Progenitor cell of endocrine pancreas (in vitro differentiated cells): ENCODE measurements at regions not wholly inside any gene's neighbourhood (a gene's known extent, or its start where the extent isn't known, plus 50 kb on each side); places are given as distances from the start of the nearest gene placed in this dataset.

ENCODE experiments used
- DNase-seq: peaks from one replicate; pipeline ENCODE4 v3.0.0; 2021; ENCODE audit warnings: low spot score; ENCODE audit not compliant: unreplicated experiment
- H3K27ac Mint-ChIP-seq: 2 replicates; pipeline ENCODE4 v1.8.0; 2021; ENCODE audit warnings: mild to moderate bottlenecking, moderate library complexity, mixed read lengths
- H3K27me3 Mint-ChIP-seq: 2 replicates; pipeline ENCODE4 v1.8.0; 2021; ENCODE audit warnings: mixed read lengths
- H3K36me3 Mint-ChIP-seq: 2 replicates; pipeline ENCODE4 v1.8.0; 2022; ENCODE audit warnings: mixed read lengths; ENCODE audit not compliant: insufficient read depth
- H3K4me1 Mint-ChIP-seq: 2 replicates; pipeline ENCODE4 v1.8.0; 2021; ENCODE audit warnings: low read depth, mixed read lengths
- H3K4me3 Mint-ChIP-seq: 2 replicates; pipeline ENCODE4 v1.8.0; 2021; ENCODE audit warnings: low read depth, mild to moderate bottlenecking, moderate library complexity, mixed read lengths
- H3K9me3 Mint-ChIP-seq: 2 replicates; pipeline ENCODE4 v1.8.0; 2021; ENCODE audit warnings: low read depth, mixed read lengths
- CTCF ChIP-seq: fragments of 200-600 bp; sonication (generic); IDR thresholded peaks from one replicate; pipeline ENCODE4 v1.5.0; 2021; ENCODE audit warnings: antibody characterized with exemption, mild to moderate bottlenecking; ENCODE audit not compliant: unreplicated experiment

GRCh38 chr6:113428702-113429101 lies 428.4 kb upstream of the MARCKS start:
- no peak overlapping the region for H3K27ac Mint-ChIP-seq
- no peaks in the 10 kb centered on the region for H3K36me3 Mint-ChIP-seq
- no peak for TF ChIP-seq CTCF
- peaks cover 13% of the 10 kb centered on the region for H3K4me1 Mint-ChIP-seq
- DNase-seq, result no peak
- H3K27me3 Mint-ChIP-seq, result no peaks in the 10 kb centered on the region
- no peak overlapping the region for H3K4me3 Mint-ChIP-seq
- no peaks in the 10 kb centered on the region for H3K9me3 Mint-ChIP-seq

GRCh38 chr6:113432521-113433334 lies 424.4 kb upstream of the MARCKS start:
- Mint-ChIP-seq H3K4me3 (no peak overlapping the region), H3K9me3 (no peaks in the 10 kb centered on the region), H3K27me3 (no peaks in the 10 kb centered on the region), H3K27ac (no peak overlapping the region), H3K4me1 (peaks cover 15% of the 10 kb centered on the region), H3K36me3 (no peaks in the 10 kb centered on the region)
- TF ChIP-seq CTCF, result no peak
- DNase-seq, result no peak

GRCh38 chr6:113433335-113433991 lies 423.7 kb upstream of the MARCKS start:
- no peak for TF ChIP-seq CTCF
- no peak overlapping the region for H3K27ac Mint-ChIP-seq
- H3K4me1 Mint-ChIP-seq, result peaks cover 15% of the 10 kb centered on the region
- no peaks in the 10 kb centered on the region for H3K27me3 Mint-ChIP-seq
- no peaks in the 10 kb centered on the region for H3K9me3 Mint-ChIP-seq
- H3K4me3 Mint-ChIP-seq, result no peak overlapping the region
- DNase-seq, result no peak
- H3K36me3 Mint-ChIP-seq, result no peaks in the 10 kb centered on the region

DNA sequence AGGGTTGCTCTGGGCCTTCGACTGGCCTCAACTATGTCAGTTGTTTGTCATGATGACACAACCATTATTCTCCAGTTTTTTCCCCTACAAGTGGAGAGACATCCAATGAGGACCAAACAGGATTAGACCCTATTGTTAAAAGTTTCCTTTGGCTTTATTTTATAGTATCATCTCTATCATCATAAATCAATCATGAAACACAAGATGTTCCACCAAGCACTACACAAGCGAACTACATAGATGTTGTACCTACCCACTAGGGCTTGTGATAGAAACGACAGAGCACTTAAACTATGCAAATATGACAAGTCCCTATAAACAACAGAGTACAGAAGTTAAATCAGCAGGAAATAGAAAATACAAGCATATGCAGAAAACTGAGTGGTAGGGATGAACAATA lies 422.5 kb upstream of the MARCKS start:
- Mint-ChIP-seq H3K27me3 (peaks cover under 1% of the 10 kb centered on the region), H3K4me1 (peaks cover 11% of the 10 kb centered on the region), H3K9me3 (no peaks in the 10 kb centered on the region), H3K4me3 (no peak overlapping the region), H3K27ac (no peak overlapping the region), H3K36me3 (no peaks in the 10 kb centered on the region)
- no peak for DNase-seq
- TF ChIP-seq CTCF, result no peak

DNA sequence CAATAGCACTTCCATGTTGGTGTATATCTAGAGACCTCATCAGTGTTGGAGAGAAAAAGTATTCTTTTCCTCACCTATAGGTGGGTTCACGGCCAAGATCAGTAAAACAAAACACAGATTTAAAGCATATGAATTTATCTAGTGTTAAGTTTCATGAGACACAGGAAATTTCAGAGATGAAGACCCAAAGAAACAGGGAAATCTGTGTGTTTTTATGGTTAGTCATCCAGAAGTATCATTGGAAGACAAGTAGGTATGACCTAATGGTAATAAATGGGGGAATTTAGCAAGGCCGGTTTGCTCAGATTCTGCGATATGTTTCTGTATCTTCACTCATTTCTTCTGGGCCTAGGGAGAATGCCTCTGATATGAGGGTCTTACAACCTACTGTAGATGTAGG lies 419.6 kb upstream of the MARCKS start:
- Mint-ChIP-seq H3K27ac (no peak overlapping the region), H3K4me1 (peaks cover 12% of the 10 kb centered on the region), H3K36me3 (no peaks in the 10 kb centered on the region), H3K9me3 (no peaks in the 10 kb centered on the region), H3K27me3 (peaks cover 8% of the 10 kb centered on the region), H3K4me3 (no peak overlapping the region)
- no peak for TF ChIP-seq CTCF
- no peak for DNase-seq
